ENCODE measurements at regions not wholly inside any gene's neighbourhood (a gene's known extent, or its start where the extent isn't known, plus 50 kb on each side); places are given as distances from the start of the nearest gene placed in this dataset.
"Not testable (repeated sequence)": the region's sequence is repeated elsewhere in the genome, so short reads cannot be mapped to it uniquely, and the experiment has no call there.

DNA sequence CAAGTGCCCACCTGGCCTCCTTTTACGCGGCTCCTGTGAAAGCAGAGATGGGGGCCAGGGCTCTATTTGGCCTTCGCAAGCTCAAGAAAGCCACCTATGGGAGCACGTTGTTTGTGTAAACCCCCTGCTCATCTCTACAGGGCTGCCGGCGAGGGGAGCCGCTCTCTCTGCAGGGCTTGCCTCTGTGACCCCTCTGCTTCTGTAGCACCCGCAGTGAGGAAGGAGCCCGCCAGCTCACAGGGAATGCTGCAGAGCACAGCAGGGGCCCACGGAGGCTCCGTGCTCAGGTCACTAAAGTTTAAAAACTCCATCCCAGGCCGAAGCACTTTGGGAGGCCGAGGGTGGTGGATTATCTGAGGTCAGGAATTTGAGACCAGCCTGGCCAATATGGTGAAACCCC, 376.8 kb downstream of the IRX2 start:
- no peaks in the 10 kb centered on the region for H3K36me3 Mint-ChIP-seq (ENCODE audit: low read depth)
- POLR2A ChIA-PET, result no interaction called here
- peaks cover 3% of the 10 kb centered on the region for H3K9me3 Mint-ChIP-seq (ENCODE audit: insufficient read depth)
- ATAC-seq, result no peak
- no peaks in the 10 kb centered on the region for H3K27me3 Mint-ChIP-seq (ENCODE audit: low read depth)
- H3K4me1 Mint-ChIP-seq (ENCODE audit: low read depth), result no peaks in the 10 kb centered on the region
- H3K4me3 Mint-ChIP-seq, result no peak overlapping the region
- H3K27ac Mint-ChIP-seq, result no peak overlapping the region
- CTCF ChIA-PET, result no interaction called here
- no peak for DNase-seq

DNA sequence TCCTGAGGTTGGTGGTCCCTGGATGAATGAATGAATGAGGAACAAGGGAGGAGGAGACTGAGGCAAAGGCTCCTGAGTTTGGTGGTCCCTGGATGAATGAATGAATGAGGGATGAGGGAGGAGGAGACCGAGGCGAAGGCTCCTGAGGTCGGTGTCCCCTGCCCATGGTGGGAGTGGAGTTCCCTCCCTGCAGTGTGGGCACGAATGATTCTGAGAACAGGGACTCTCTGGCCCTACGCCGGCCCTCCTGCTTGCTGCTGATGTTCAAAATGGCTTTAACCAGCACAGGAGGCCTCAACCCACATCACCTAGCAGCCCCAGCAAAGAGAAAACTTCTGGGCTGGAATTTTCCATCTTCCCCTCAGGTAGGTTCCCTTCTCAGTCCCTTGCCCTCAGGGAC, 377.8 kb downstream of the IRX2 start:
- Mint-ChIP-seq H3K36me3 (ENCODE audit: low read depth) (no peaks in the 10 kb centered on the region), H3K27me3 (ENCODE audit: low read depth) (no peaks in the 10 kb centered on the region), H3K9me3 (ENCODE audit: insufficient read depth) (peaks cover 7% of the 10 kb centered on the region), H3K4me3 (no peak overlapping the region), H3K27ac (no peak overlapping the region), H3K4me1 (ENCODE audit: low read depth) (no peaks in the 10 kb centered on the region)
- ATAC-seq (no peak), DNase-seq (no peak)
- CTCF ChIA-PET, result no interaction called here
- POLR2A ChIA-PET, result interaction anchor here (0.7 kb wide), 1 partner anchor 37 kb away, joined by 3 read pairs; no protein-coding TSS in a partner anchor

DNA sequence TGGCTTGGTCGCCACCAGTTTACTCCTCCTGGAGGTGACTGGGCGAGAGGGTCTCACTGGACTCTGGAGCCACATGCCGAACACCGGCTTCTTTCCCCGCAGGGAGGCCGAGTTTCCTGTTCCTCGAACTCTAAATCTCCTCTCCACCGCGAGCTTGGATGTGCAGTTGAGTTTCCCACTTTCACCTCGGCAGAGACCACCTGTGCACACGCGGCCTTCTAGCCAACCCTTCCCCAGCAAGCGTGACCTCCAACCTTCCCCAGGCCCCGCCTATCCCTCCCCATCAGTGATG, 380.1 kb downstream of the IRX2 start:
- POLR2A ChIA-PET, result no interaction called here

DNA sequence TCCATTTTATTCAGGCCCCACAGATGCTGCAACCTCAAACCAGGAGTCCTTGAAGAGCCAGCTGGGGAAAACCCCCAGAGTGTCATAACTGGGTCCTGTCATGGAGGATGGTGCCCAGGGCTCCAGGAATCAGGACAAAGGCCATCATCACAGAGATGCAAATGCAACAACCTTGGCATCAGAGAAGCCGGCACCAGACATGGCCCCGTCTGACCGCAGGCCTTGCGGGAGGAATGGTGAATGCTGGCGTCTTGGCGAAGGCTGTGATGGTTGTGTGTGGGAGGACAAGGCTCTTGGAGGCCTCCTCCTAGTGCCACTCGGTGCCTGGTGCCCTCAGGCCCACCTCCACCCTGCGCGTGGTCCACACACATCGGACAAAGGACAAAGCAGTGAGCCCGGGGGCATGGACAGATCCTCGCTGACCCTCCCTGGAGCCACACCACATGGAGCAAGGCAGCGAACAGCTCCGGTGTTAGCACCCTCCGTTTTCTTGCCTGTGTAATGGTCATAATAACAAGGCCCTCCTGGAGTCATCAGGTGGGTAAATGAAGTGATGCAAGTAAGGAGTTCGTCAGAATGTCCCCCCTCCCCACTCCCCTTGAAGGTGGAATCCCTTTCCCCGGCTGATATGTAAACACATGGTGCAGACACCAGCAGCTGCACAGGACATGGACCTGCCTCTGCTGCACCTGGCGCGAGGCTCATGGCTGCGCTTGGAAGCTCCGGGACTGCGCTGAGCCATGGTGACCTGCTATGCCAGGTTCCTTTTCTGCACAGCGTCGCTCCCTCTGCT, 380.7 kb downstream of the IRX2 start:
- no peaks in the 10 kb centered on the region for H3K4me1 Mint-ChIP-seq (ENCODE audit: low read depth)
- POLR2A ChIA-PET, result no interaction called here
- no peak overlapping the region for H3K4me3 Mint-ChIP-seq
- CTCF ChIA-PET, result no interaction called here
- DNase-seq, result no peak
- ATAC-seq, result no peak
- no peak overlapping the region for H3K27ac Mint-ChIP-seq
- H3K36me3 Mint-ChIP-seq (ENCODE audit: low read depth), result no peaks in the 10 kb centered on the region
- no peaks in the 10 kb centered on the region for H3K27me3 Mint-ChIP-seq (ENCODE audit: low read depth)
- H3K9me3 Mint-ChIP-seq (ENCODE audit: insufficient read depth), result peaks cover 10% of the 10 kb centered on the region

More for the DNA sequence above, 380.1 kb downstream of the IRX2 start:
- no peak for ATAC-seq
- no peak overlapping the region for H3K27ac Mint-ChIP-seq
- no peaks in the 10 kb centered on the region for H3K27me3 Mint-ChIP-seq (ENCODE audit: low read depth)
- no peaks in the 10 kb centered on the region for H3K4me1 Mint-ChIP-seq (ENCODE audit: low read depth)
- no peak overlapping the region for H3K4me3 Mint-ChIP-seq
- no peak for DNase-seq
- CTCF ChIA-PET, result no interaction called here
- H3K36me3 Mint-ChIP-seq (ENCODE audit: low read depth), result no peaks in the 10 kb centered on the region
- peaks cover 10% of the 10 kb centered on the region for H3K9me3 Mint-ChIP-seq (ENCODE audit: insufficient read depth)

DNA sequence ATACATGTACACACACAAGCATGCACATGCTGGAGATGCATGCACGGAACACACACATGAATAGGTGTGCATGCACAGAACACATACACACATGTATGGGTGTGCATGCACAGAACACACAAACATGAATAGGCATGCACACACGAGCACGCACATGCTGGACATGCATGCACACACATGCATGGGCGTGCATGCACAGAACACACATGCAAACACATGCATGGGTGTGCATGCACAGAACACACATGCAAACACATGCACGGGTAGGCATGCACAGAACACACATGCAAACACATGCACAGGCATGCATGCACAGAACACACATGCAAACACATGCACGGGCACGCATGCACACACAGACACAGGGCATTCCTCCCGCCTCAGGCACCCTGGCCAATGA, 382.3 kb downstream of the IRX2 start:
- Mint-ChIP-seq H3K36me3 (ENCODE audit: low read depth) (no peaks in the 10 kb centered on the region), H3K27me3 (ENCODE audit: low read depth) (no peaks in the 10 kb centered on the region), H3K4me3 (no peak overlapping the region), H3K27ac (no peak overlapping the region), H3K4me1 (ENCODE audit: low read depth) (no peaks in the 10 kb centered on the region), H3K9me3 (ENCODE audit: insufficient read depth) (peaks cover 17% of the 10 kb centered on the region)
- ATAC-seq (no peak), DNase-seq (no peak)
- ChIA-PET CTCF (no interaction called here), POLR2A (no interaction called here)

DNA sequence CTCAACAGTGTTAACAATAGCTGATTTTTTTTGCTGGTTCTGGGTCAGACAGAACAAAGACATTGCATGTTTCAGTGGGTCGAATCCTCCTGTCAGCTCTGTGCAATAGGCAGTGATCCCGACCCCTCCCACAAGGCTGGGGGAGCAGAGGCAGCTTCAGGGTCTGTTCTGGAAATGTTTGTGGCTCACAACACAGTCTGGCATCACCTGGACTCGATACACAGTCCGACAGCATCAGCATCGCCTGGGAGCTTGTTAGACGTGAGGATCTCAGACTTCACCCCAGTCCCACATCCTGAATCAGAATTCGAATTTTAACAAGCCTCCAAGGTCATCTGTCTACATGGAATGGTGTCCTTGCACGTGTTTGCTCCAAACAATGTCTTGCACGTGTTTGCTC, 384.7 kb downstream of the IRX2 start:
- H3K27ac Mint-ChIP-seq, result no peak overlapping the region
- ChIA-PET POLR2A (no interaction called here), CTCF (no interaction called here)
- ATAC-seq, result no peak
- no peaks in the 10 kb centered on the region for H3K4me1 Mint-ChIP-seq (ENCODE audit: low read depth)
- H3K36me3 Mint-ChIP-seq (ENCODE audit: low read depth), result no peaks in the 10 kb centered on the region
- H3K27me3 Mint-ChIP-seq (ENCODE audit: low read depth), result no peaks in the 10 kb centered on the region
- no peak overlapping the region for H3K4me3 Mint-ChIP-seq
- peaks cover 17% of the 10 kb centered on the region for H3K9me3 Mint-ChIP-seq (ENCODE audit: insufficient read depth)
- DNase-seq, result no peak

DNA sequence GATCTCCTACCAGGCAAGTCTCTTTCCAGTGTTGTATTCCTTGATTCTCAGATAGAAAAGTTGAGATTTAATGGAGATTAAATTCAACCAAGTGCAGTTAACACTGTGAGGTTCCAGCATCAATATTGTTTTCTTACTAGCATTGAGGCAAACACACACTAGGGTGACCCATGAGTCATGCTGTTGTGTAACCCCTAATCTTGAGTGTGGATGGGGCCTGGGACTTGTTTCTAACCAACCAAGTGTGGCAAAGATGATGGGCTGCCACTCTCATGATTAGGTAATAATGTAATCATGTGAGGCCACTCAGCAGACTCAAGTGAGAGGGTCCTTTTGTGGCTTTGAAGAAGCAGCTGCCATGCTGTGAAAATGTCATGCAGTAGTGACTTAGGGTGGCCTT, 394.2 kb downstream of the IRX2 start:
- Mint-ChIP-seq H3K36me3 (ENCODE audit: low read depth) (no peaks in the 10 kb centered on the region), H3K4me3 (no peak overlapping the region), H3K27ac (no peak overlapping the region), H3K27me3 (ENCODE audit: low read depth) (no peaks in the 10 kb centered on the region), H3K4me1 (ENCODE audit: low read depth) (no peaks in the 10 kb centered on the region), H3K9me3 (ENCODE audit: insufficient read depth) (no peaks in the 10 kb centered on the region)
- POLR2A ChIA-PET, result no interaction called here
- ATAC-seq (no peak), DNase-seq (no peak)
- CTCF ChIA-PET, result no interaction called here

DNA sequence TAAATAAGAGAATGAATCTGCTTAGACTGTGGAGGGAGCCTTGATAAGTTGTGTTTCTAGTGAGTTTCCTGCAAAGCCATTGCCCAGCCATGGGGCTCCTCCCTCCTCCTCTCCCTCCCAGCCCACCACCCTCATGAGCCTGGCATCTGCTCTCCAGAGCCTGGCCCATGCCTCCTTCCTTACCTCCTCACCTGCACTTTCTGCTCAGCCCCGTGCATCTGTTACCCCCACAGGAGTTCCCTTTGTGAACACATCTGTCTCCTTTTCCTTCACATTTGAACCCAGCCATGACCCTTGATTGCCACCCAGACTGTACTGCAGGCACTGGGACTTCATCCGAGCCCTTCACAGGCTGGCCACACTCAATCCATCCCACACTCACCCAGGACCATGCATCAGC, 395.6 kb downstream of the IRX2 start:
- CTCF ChIA-PET, result no interaction called here
- H3K27me3 Mint-ChIP-seq (ENCODE audit: low read depth), result no peaks in the 10 kb centered on the region
- H3K4me1 Mint-ChIP-seq (ENCODE audit: low read depth), result no peaks in the 10 kb centered on the region
- no peaks in the 10 kb centered on the region for H3K36me3 Mint-ChIP-seq (ENCODE audit: low read depth)
- no peak overlapping the region for H3K4me3 Mint-ChIP-seq
- no peak for ATAC-seq
- no peaks in the 10 kb centered on the region for H3K9me3 Mint-ChIP-seq (ENCODE audit: insufficient read depth)
- POLR2A ChIA-PET, result no interaction called here
- no peak for DNase-seq
- H3K27ac Mint-ChIP-seq, result no peak overlapping the region

DNA sequence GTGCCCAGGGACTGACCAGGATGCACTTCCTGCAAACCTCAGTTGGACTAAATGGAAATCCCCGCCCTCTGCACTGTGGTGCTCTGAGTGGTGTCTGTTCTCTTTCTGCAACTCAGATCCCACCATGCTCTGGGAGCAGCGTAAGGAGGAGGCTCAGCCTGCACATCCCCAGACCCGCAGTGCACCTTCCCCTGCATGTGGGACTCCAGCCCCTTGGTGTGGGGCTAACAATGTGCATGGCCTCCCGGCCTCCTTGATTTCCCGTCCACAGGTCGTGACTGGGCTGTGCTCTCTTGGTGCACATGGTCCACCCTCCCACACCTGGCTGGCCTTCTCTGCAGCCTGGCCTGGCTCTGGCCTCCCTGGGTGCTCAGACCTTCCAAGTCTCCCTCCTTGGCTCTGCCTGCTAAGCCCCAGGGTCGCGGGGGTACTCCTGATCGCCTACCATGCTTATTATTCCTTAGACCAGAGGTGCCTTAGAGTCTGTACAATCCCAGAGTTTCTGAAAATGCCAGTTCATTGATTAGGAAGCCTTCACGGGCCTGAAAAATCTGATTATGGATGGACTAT, 397.5 kb downstream of the IRX2 start:
- ChIA-PET POLR2A (no interaction called here), CTCF (no interaction called here)
- Mint-ChIP-seq H3K27ac (no peak overlapping the region), H3K9me3 (ENCODE audit: insufficient read depth) (peaks cover 5% of the 10 kb centered on the region), H3K4me1 (ENCODE audit: low read depth) (no peaks in the 10 kb centered on the region), H3K36me3 (ENCODE audit: low read depth) (no peaks in the 10 kb centered on the region), H3K27me3 (ENCODE audit: low read depth) (no peaks in the 10 kb centered on the region), H3K4me3 (no peak overlapping the region)
- no peak for DNase-seq
- no peak for ATAC-seq

DNA sequence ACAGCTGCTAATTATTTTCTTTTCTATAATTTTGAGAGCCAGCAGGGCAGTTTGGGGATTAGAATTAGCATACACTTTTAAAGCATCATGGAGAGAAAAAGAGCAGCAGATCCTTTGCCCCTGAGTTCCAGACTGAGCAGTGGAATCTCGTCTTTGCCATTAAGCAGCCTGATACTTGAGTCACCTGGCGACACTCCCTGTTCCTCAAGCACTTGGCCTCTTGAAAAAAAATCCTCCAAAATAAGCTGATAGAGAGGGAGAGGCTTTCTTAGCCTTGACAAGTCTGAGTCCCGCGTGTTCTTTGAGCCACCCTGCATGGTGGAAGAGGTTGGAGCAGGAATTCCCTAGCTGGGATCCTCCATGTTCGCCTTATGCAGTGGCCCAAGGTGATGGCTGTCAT, 398.3 kb downstream of the IRX2 start:
- ChIA-PET CTCF (no interaction called here), POLR2A (no interaction called here)
- peaks cover 10% of the 10 kb centered on the region for H3K9me3 Mint-ChIP-seq (ENCODE audit: insufficient read depth)
- H3K4me1 Mint-ChIP-seq (ENCODE audit: low read depth), result no peaks in the 10 kb centered on the region
- H3K36me3 Mint-ChIP-seq (ENCODE audit: low read depth), result no peaks in the 10 kb centered on the region
- DNase-seq (no peak), ATAC-seq (no peak)
- H3K27ac Mint-ChIP-seq, result no peak overlapping the region
- no peaks in the 10 kb centered on the region for H3K27me3 Mint-ChIP-seq (ENCODE audit: low read depth)
- no peak overlapping the region for H3K4me3 Mint-ChIP-seq

DNA sequence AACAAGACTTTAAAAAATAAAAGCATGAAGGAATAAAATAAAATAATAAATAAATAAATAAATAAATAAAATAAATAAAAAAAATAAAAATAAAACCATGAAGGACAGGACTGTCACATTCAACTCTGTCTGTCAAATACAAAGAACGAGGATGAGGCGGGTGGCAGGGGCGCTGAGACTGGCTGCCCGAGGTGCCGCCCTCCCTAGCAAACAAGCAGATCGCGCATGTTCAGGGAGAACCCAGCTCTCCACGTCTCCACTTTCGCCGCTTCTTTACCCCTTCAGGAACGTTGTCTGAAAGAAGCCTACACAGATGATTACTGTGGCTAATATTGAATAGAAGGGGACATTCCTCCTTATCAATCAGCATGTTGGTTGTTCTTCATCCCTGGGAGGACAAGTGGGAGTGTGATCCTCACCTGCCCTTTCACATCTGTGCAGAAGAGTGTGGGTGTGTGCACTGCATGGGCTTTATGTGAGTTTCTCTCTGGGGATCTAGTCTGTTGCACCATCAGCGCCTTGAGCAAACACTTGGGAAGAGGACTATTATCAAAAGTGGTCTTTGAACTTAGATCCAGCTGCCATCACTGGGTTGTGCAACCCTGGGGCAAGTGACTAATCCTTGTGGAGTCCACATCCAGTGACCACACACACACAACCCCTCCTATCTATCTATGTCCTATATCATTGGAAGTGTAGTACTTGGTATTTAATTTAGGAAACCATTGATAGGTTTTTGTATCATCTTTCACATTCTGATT, 399.2 kb downstream of the IRX2 start:
- ChIA-PET POLR2A (no interaction called here), CTCF (no interaction called here)
- no peaks in the 10 kb centered on the region for H3K27me3 Mint-ChIP-seq (ENCODE audit: low read depth)
- no peak for DNase-seq
- no peaks in the 10 kb centered on the region for H3K4me1 Mint-ChIP-seq (ENCODE audit: low read depth)
- H3K4me3 Mint-ChIP-seq, result no peak overlapping the region
- H3K36me3 Mint-ChIP-seq (ENCODE audit: low read depth), result no peaks in the 10 kb centered on the region
- peaks cover 10% of the 10 kb centered on the region for H3K9me3 Mint-ChIP-seq (ENCODE audit: insufficient read depth)
- ATAC-seq, result no peak
- H3K27ac Mint-ChIP-seq, result no peak overlapping the region

DNA sequence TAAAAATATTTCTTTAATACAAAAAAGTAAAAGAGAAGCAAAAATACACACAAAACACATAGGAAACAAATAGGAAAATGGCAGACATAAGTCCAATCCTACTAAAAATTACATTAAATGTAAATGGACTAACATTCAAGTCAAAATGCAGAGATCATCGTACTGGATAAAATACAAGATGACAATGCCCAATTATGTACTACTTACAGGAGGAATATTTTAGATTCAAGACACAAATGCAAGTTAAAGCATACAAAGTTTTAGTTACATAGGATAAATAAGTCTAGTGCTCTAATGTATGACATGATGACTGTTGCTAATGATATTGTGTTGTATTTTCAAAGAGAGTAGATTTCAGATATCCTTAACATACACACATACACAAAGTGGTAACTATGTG, 401.7 kb downstream of the IRX2 start:
- POLR2A ChIA-PET; H3K4me1 Mint-ChIP-seq (ENCODE audit: low read depth); CTCF ChIA-PET; H3K36me3 Mint-ChIP-seq (ENCODE audit: low read depth); ATAC-seq; H3K27me3 Mint-ChIP-seq (ENCODE audit: low read depth); DNase-seq; H3K27ac Mint-ChIP-seq; H3K4me3 Mint-ChIP-seq: not testable (repeated sequence)
- peaks cover 10% of the 10 kb centered on the region for H3K9me3 Mint-ChIP-seq (ENCODE audit: insufficient read depth)
